HG02678 (cell line): ENCODE measurements at regions not wholly inside any gene's neighbourhood (a gene's known extent, or its start where the extent isn't known, plus 50 kb on each side); places are given as distances from the start of the nearest gene placed in this dataset.

ENCODE experiments used
- ATAC-seq: cut with Tn5 transposase; IDR thresholded peaks from one replicate; pipeline ENCODE4 v1.9.1; 2021; ENCODE audit warnings: mild to moderate bottlenecking, moderate library complexity; ENCODE audit not compliant: unreplicated experiment

DNA sequence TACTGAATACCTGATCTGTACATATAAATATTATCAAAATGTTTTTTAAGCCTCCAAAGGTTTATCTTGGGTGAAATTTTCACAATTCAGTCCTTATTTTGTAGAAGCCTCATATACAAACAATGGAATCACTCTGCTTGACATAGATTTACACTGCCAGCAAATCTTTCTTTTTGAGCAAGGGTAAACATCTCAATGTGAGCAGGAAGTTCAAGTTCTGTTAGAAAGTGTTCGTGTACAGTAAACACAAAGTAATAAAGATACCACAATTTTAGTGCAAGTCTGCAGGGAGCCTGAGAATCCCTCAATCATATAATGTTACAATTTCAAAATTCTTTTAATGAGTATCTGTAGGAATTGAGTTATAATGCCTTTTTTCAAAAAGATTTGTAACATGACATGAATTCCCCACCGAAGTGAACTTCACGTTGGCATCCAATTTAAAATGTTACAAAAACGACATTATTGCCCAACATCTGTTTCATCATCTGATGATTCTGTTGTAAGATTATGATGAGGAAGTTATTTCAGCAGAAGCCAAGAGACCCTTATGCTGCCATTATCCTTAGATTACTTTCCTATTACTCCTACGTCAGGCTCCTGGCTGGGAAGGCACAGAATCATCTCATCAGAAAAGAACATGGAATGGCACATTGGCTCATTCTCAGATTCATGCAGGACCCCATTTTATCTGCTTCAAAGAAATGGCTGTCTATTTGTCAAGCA, 283.9 kb upstream of the ACVR2A start:
- ATAC-seq = no peak

- ATAC-seq = no peak
These were observed 285.6 kb upstream of the ACVR2A start for GRCh38 chr2:147559070-147559725.

- no peak for ATAC-seq
These were observed 286.2 kb upstream of the ACVR2A start for GRCh38 chr2:147558620-147559019.

- no peak for ATAC-seq
These were observed 290.2 kb upstream of the ACVR2A start for GRCh38 chr2:147554521-147555107.

DNA sequence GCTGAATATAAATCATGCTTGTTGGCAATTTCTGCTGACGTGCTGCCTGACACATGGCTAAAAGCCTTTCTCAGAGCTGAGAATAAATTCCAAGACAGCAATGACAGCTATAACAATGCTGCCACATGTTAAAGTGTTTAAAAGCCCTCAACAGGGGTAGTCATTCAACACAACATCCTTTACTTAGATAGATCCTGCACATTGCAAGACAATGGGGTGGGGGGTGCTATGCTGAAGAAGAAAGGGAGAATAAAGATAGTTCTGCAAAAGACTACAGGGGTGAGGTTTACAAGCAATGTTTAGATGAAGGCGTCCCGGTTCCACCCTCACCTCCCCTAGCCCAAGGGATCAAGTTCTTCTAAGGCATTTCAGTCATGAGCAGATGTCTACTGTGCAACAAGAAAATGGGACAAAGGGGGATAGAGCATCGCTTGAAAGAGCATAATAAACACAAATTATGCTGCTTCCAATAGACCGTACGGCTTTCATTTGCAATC, 291.0 kb upstream of the ACVR2A start:
- no peak for ATAC-seq

DNA sequence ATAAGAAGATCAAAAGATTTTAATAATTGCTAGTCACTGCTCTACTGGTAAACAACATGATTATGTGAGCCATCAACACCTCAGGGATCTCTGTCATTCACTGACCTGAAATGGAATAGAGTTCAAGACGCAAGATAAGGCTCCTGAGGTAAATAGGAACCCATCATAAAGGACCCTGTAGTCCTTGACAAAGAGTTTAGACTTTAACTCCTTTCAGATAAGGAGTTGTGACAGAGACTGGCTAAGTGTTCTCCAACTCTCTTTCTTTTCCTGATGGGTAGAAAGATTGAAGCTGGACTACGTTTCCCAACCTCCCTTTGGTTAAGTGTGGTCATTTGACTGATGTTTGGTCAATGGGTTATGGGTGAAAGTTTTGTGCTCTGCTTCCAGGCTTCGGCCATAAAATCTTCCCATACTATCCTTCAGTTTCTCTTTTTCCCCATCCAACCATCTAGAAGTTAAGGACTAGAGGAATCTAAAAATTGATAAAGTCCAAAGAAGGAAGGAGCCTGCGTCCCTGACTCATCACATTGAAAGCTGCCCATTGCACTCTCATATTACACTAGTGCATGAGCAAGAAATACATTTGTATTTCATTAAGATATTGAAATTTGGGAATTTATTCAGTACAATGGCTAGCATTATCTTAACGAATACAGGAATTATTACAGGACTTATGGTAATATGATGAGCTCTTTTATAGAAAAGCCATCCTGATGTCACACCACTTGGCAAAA, 293.7 kb upstream of the ACVR2A start:
- ATAC-seq = no peak

DNA sequence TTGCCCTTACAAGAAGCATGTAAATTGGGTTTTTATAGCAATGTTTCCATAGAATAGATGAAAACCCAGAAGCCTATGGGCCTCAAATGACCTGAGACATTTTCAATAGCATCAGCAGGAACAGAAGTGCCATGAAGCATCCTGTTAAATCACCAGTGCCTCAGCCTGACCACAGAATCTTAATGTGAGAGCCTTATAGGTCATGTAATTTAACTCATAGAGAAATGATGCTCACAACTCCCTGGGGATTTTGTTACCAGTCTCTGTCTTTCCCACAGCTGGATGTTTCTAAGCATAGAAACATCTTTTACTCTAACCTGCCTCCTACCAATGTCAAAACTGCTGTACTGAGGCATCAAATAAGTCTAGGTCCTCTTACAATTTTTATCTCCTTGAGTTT, 295.8 kb upstream of the ACVR2A start:
- no peak for ATAC-seq

GRCh38 chr2:147548451-147548850, 296.4 kb upstream of the ACVR2A start:
- ATAC-seq = no peak

GRCh38 chr2:147547440-147547839, 297.4 kb upstream of the ACVR2A start:
- no peak for ATAC-seq

- no peak for ATAC-seq
These were observed 298.7 kb upstream of the ACVR2A start for GRCh38 chr2:147546109-147546508.

- ATAC-seq = no peak
These were observed 301.8 kb upstream of the ACVR2A start for GRCh38 chr2:147543056-147543455.

DNA sequence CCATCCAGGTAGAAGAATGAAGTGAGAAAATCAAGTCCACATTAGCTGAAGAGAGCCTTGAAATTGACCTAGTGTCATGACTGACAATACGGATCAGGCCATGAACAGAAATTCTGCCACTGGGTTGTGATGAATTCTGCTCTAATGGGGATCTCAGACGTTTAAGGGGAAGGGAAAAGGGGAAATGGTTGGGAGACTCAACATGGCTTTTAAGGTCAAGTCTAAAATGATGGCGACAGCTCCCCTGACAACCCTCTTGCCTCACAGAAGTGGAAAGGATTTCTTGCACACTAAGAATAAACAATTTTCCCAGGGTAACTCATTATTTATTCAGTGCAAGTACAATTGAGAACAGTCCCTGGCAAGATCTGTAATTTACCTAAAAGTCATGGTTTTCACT, 302.5 kb upstream of the ACVR2A start:
- no peak for ATAC-seq

GRCh38 chr2:147541314-147541713, 303.5 kb upstream of the ACVR2A start:
- ATAC-seq = no peak

GRCh38 chr2:147538821-147539220, 306.0 kb upstream of the ACVR2A start:
- ATAC-seq = no peak

- ATAC-seq = no peak
These were observed 306.7 kb upstream of the ACVR2A start for GRCh38 chr2:147538088-147538487.

DNA sequence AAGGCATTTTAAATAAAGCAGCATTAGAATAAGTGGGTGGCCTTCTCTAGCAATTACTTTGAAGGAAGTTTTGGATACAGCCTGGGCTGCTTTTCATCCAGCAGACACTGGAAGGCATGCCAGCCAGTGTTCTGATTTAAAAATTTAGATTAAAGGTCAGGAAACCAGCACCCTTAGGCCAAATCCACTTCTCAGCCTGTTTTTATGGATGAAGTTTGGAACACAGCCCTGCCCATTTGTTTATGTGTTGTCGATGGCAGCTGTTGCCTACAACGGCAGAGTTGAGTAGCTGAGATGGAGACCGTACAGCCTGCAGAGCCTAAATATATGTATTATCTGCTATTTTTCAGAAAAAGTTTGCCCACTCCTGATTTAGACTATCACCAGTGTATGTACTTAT, 313.6 kb upstream of the ACVR2A start:
- no peak for ATAC-seq

DNA sequence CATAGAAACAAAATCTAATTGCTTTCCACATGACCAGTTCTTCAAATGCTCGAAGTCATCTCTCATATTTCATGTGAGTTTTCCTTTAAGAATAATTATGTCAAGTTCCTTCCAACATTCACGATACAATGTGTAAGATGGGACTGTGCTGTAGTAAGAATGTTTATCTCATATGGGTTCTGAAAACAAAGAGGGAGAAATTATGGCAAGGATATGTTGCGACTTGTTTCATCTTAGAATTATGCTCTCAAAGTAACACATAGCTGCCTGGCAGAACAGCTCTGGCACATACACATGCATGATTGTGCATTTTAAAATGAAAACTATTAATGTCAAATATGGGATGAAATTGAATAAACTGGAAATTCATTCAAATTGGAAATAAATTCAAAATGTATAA, 314.8 kb upstream of the ACVR2A start:
- ATAC-seq = no peak

DNA sequence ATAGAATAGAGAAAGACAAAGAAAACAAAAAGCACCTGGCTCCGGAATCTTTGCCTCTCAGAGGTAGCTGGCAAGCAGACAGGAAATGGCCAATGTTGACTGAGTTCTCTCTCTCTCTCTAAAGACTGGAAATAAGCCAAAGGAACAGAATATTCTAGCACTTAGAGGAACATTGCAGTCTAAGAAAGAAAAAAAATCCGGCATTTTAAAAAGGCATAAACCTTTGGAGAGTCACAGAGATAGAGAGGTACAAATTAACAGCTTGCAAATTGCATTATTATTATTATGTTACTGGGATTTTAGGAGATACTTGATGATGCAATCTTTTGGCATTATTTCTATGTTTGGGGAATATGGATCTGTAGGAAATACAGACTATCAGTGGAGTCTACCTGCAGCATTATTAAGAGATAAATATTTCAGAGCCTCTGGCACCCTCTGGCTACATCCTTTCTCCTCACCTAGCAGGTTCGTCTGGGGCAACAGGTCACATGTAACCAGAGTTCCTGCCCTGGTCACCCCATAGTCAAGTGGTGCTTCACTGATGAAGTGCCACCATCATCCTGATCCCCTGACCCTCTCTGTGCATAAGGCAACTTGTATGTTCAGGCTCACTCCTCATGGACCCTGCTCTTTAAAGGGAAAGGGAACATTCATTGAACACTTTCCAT, 318.9 kb upstream of the ACVR2A start:
- ATAC-seq = no peak

GRCh38 chr2:147524912-147525311, 319.9 kb upstream of the ACVR2A start:
- no peak for ATAC-seq

GRCh38 chr2:147523415-147523814, 321.4 kb upstream of the ACVR2A start:
- ATAC-seq = no peak

DNA sequence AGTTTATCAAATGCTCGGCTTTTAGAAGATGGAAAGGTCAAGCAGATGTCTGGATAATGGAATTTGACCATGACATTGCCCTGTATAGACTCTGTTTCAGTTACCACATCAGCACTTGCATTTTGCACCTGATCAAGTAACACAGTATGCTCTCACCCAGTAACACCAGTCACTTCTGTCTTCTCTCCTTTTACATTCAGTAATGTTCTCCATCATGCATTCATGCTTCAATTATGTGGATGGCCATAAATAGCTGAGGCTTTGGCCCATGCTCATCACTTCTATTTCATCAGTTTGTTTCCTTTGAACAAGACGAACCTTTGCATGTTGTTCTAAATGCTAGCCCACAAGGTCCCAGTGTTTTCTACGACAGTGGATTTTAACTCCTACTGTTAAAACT, 322.9 kb upstream of the ACVR2A start:
- ATAC-seq = no peak
